ENCODE measurements at regions not wholly inside any gene's neighbourhood (a gene's known extent, or its start where the extent isn't known, plus 50 kb on each side); places are given as distances from the start of the nearest gene placed in this dataset.

DNA sequence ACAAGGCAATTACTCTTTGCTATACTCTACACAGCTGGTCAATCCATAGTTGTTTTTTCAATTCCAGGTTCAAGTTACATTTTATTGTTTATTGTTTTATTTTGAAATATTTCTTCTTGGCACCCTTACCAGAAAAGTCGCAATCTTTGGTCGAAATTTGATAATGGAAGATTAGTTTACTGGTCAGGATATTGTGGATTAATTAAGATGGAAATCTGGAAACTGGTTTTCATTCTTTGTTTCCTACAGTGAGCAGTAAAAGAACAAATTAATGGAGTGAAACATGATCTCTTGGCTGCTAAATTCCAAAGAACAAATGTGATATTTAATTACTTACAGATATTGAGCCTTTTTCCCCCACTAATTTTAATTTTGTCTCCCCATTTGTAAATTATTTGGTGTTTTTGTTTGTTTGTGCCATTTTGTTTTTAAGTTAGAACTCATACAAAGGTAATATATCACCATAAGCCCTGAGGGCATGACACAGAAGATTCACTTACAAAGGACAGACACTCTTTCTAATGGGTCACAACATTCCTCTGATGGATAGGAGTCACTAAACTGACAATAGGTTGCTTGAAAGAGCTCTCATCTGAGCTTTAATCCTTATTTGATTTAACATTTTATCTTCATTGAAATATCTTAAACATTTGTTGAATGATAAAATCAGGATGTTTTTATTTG lies 700.2 kb downstream of the KCNJ2 start:
- TF ChIP-seq, protein P1, sequence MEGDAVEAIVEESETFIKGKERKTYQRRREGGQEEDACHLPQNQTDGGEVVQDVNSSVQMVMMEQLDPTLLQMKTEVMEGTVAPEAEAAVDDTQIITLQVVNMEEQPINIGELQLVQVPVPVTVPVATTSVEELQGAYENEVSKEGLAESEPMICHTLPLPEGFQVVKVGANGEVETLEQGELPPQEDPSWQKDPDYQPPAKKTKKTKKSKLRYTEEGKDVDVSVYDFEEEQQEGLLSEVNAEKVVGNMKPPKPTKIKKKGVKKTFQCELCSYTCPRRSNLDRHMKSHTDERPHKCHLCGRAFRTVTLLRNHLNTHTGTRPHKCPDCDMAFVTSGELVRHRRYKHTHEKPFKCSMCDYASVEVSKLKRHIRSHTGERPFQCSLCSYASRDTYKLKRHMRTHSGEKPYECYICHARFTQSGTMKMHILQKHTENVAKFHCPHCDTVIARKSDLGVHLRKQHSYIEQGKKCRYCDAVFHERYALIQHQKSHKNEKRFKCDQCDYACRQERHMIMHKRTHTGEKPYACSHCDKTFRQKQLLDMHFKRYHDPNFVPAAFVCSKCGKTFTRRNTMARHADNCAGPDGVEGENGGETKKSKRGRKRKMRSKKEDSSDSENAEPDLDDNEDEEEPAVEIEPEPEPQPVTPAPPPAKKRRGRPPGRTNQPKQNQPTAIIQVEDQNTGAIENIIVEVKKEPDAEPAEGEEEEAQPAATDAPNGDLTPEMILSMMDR (IDR thresholded peaks at IDR 0.05; ENCODE audit: insufficient read depth, low read length, poor library complexity, severe bottlenecking) = no peak
- TF ChIP-seq EZH2phosphoT487 (conservative IDR thresholded peaks at IDR 0.05; ENCODE audit: low read length) = no peak
